ENCODE measurements at regions not wholly inside any gene's neighbourhood (a gene's known extent, or its start where the extent isn't known, plus 50 kb on each side); places are given as distances from the start of the nearest gene placed in this dataset.
"Not testable (repeated sequence)": the region's sequence is repeated elsewhere in the genome, so short reads cannot be mapped to it uniquely, and the experiment has no call there.

GRCh38 chr12:102680304-102680703 is 199.9 kb upstream of the IGF1 start:
- intact Hi-C loops (cut with DNase I): no loop called here
- WGBS: 63% methylated on average over 2 of the region's 2 CpGs

DNA sequence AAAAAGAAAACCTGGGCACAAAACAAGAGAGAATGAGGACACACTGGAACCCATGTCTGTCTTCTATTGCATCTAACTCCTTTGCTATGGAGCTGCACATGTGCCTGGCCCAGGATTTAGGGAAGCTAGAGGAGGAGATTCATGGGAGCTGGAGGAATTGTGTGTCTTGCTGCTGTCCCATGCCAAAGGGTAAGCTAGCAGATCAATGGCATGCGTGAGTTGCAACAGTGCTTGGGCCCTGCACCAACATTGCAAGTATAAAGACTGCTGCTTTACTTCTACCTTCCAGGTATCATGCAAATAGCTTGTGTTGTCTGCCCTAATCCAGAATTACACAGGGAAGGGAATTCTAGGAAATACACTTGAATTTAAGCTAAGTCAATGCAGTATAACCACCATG is 196.4 kb upstream of the IGF1 start:
- WGBS: no CpG with 5 or more reads among the region's 1 CpG
- Histone ChIP-seq H3K9me3 (peaks cover 0 to 15% (median 10%) of the 10 kb centered on the region in 4 donors), H3K27me3 (no peaks in the 10 kb centered on the region), H3K4me1 (no peaks in the 10 kb centered on the region), H3K27ac (replicated peaks in 1 of 4) (no peak overlapping the region), H3K36me3 (no peaks in the 10 kb centered on the region), H3K4me3 (no peak overlapping the region)
- intact Hi-C loops (cut with DNase I): no loop called here
- TF ChIP-seq EP300 (IDR thresholded peaks at IDR 0.05): no peak
- no peak for TF ChIP-seq POLR2AphosphoS5 (IDR thresholded peaks at IDR 0.05)
- DNase-seq (ENCODE audit: extremely low spot score): no peak

More at GRCh38 chr12:102680304-102680703, 199.9 kb upstream of the IGF1 start:
- H3K9me3 ChIP-seq: no peaks in the 10 kb centered on the region
- no peaks in the 10 kb centered on the region for H3K27me3 ChIP-seq
- no peaks in the 10 kb centered on the region for H3K36me3 ChIP-seq
- TF ChIP-seq EP300 (IDR thresholded peaks at IDR 0.05): no peak
- TF ChIP-seq POLR2AphosphoS5 (IDR thresholded peaks at IDR 0.05): no peak
- TF ChIP-seq CTCF (IDR thresholded peaks at IDR 0.05): no peak
- TF ChIP-seq POLR2A (IDR thresholded peaks at IDR 0.05; ENCODE audit: low read depth): no peak
- H3K4me3 ChIP-seq: no peak overlapping the region
- no peaks in the 10 kb centered on the region for H3K4me1 ChIP-seq
- H3K27ac ChIP-seq (replicated peaks in 1 of 4): no peak overlapping the region
- no peak for DNase-seq (ENCODE audit: extremely low spot score)

DNA sequence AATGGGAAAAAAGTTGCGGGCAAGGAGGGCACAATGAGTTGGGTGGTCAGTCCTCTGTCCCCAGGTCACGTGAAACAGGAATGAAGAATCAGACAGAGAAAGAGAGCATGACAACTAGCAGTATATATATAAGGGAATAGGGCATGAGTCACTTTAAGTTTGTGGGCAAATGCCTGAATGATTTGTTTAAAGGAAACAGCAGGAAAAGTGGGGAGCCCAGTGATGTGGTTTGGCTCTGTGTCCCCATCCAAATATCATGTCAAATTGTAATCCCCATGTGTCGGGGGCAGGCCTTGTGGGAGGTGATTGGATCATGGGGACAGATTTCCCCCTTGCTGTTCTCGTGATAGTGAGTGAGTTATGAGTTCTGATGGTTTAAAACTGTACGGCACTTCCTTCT is 195.3 kb upstream of the IGF1 start:
- H3K9me3 ChIP-seq: peaks cover 0 to 15% (median 10%) of the 10 kb centered on the region in 4 donors
- H3K27me3 ChIP-seq: no peaks in the 10 kb centered on the region
- intact Hi-C loops (cut with DNase I): no loop called here
- TF ChIP-seq EP300 (IDR thresholded peaks at IDR 0.05) (no peak), POLR2A (IDR thresholded peaks at IDR 0.05; ENCODE audit: low read depth) (no peak), CTCF (IDR thresholded peaks at IDR 0.05) (no peak), POLR2AphosphoS5 (IDR thresholded peaks at IDR 0.05) (no peak)
- H3K4me3 ChIP-seq: no peak overlapping the region
- no peak for DNase-seq (ENCODE audit: extremely low spot score)
- H3K36me3 ChIP-seq: no peaks in the 10 kb centered on the region
- H3K27ac ChIP-seq (replicated peaks in 1 of 4): no peak overlapping the region
- WGBS: 64% methylated on average over 5 of the region's 5 CpGs
- no peaks in the 10 kb centered on the region for H3K4me1 ChIP-seq

- 69% methylated on average over 1 of the region's 1 CpG for WGBS
- no peak overlapping the region for H3K27ac ChIP-seq (replicated peaks in 1 of 4)
- H3K36me3 ChIP-seq: no peaks in the 10 kb centered on the region
- no peak overlapping the region for H3K4me3 ChIP-seq
- TF ChIP-seq POLR2A (IDR thresholded peaks at IDR 0.05; ENCODE audit: low read depth): no peak
- TF ChIP-seq EP300 (IDR thresholded peaks at IDR 0.05): no peak
- no peak for TF ChIP-seq CTCF (IDR thresholded peaks at IDR 0.05)
- TF ChIP-seq POLR2AphosphoS5 (IDR thresholded peaks at IDR 0.05): no peak
- intact Hi-C loops (cut with DNase I): no loop called here
- peaks cover 0 to 15% (median 10%) of the 10 kb centered on the region in 4 donors for H3K9me3 ChIP-seq
- no peaks in the 10 kb centered on the region for H3K4me1 ChIP-seq
- DNase-seq (ENCODE audit: extremely low spot score): no peak
- H3K27me3 ChIP-seq: no peaks in the 10 kb centered on the region
Observed at GRCh38 chr12:102673606-102674005, 193.2 kb upstream of the IGF1 start.

DNA sequence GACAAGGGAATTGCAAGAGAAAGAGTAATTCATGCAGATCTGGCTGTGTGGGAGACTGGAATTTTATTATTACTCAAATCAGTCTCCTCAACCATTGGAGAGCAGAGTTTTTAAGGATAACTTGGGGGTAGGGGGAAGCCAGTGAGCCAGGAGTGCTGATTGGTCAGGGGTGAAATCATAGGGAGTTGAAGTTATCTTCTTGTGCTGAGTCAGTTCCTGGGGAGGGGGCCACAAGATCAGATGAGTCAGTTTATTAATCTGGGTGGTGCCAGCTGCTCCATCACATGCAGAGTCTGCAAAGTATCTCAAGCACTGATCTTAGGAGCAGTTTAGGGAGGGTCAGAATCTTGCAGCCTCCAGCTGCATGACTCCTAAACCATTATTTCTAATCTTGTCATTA is 191.8 kb upstream of the IGF1 start:
- H3K4me1 ChIP-seq; H3K4me3 ChIP-seq; H3K27me3 ChIP-seq; DNase-seq (ENCODE audit: extremely low spot score); intact Hi-C loops (cut with DNase I); H3K36me3 ChIP-seq; H3K27ac ChIP-seq (replicated peaks in 1 of 4): not testable (repeated sequence)
- H3K9me3 ChIP-seq: peaks cover 0 to 15% (median 10%) of the 10 kb centered on the region in 4 donors

DNA sequence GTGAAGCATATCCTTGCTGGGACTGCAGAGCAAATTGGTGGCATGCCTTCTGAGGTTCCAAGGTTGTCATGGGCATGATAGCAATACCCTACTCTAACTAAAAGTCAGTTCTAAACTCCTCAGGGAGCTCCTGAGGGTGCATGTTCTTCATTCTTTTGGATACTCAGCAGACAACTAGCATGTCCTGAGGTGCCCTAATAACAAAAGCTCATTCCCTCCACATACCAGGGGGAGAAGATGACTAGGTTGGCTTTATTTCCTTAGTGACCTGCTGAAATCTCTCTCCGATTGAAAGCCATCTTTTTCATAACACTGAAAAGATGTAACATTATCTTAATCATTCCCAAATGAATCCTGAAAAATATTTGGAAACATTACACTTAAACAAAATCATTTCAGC is 188.7 kb upstream of the IGF1 start:
- no peaks in the 10 kb centered on the region for H3K27me3 ChIP-seq
- intact Hi-C loops (cut with DNase I): no loop called here
- H3K27ac ChIP-seq (replicated peaks in 1 of 4): no peak overlapping the region
- no peaks in the 10 kb centered on the region for H3K4me1 ChIP-seq
- H3K36me3 ChIP-seq: no peaks in the 10 kb centered on the region
- H3K9me3 ChIP-seq: peaks cover 0 to 10% (median 7%) of the 10 kb centered on the region in 4 donors
- DNase-seq (ENCODE audit: extremely low spot score): no peak
- no peak for TF ChIP-seq POLR2AphosphoS5 (IDR thresholded peaks at IDR 0.05)
- no peak for TF ChIP-seq EP300 (IDR thresholded peaks at IDR 0.05)
- TF ChIP-seq POLR2A (IDR thresholded peaks at IDR 0.05; ENCODE audit: low read depth): no peak
- TF ChIP-seq CTCF (IDR thresholded peaks at IDR 0.05): no peak
- no peak overlapping the region for H3K4me3 ChIP-seq
- 62% methylated on average over 1 of the region's 1 CpG for WGBS

GRCh38 chr12:102666176-102666575 is 185.8 kb upstream of the IGF1 start:
- H3K27ac ChIP-seq (replicated peaks in 1 of 4); H3K9me3 ChIP-seq; H3K4me1 ChIP-seq; H3K4me3 ChIP-seq; DNase-seq (ENCODE audit: extremely low spot score); H3K36me3 ChIP-seq; H3K27me3 ChIP-seq; intact Hi-C loops (cut with DNase I): not testable (repeated sequence)
- 67% methylated on average over 3 of the region's 3 CpGs for WGBS
